BJ (cell line): ENCODE measurements at regions not wholly inside any gene's neighbourhood (a gene's known extent, or its start where the extent isn't known, plus 50 kb on each side); places are given as distances from the start of the nearest gene placed in this dataset.

Source experiments
- CTCF ChIA-PET: fragments of 350-600 bp; formaldehyde crosslinking; extraction: SDS; loops from one replicate; lab custom pipeline; 2021; ENCODE audit warnings: antibody characterized with exemption, inconsistent platforms; lab: Yijun Ruan, JAX
- POLR2A ChIA-PET: fragments of 300-600 bp; sonication (Branson Sonifier 250); formaldehyde crosslinking; extraction: SDS; loops from one replicate; lab custom pipeline; 2021; ENCODE audit warnings: antibody characterized with exemption; lab: Charles Lee
- DNase-seq: peaks from one replicate; pipeline ENCODE4 v3.0.0-alpha.2; 2011; ENCODE audit warnings: low read depth
- H3K27me3 ChIP-seq: 2 replicates; pipeline ENCODE4 v1.6.0; 2011; ENCODE audit warnings: low read length; ENCODE audit not compliant: control insufficient read depth, insufficient read depth
- H3K36me3 ChIP-seq: 2 replicates; pipeline ENCODE4 v1.5.1; 2011; ENCODE audit warnings: low read length; ENCODE audit not compliant: control insufficient read depth, insufficient read depth
- H3K4me3 ChIP-seq: 2 replicates; pipeline ENCODE4 v1.5.1; 2011; ENCODE audit warnings: low read depth, mild to moderate bottlenecking, control low read depth, low read length
- CTCF ChIP-seq: IDR thresholded peaks from 2 replicates; pipeline ENCODE4 v1.5.1; 2011; ENCODE audit warnings: low read depth, mild to moderate bottlenecking, control low read depth, inconsistent platforms, low read length, moderate library complexity; ENCODE audit not compliant: insufficient read depth

DNA sequence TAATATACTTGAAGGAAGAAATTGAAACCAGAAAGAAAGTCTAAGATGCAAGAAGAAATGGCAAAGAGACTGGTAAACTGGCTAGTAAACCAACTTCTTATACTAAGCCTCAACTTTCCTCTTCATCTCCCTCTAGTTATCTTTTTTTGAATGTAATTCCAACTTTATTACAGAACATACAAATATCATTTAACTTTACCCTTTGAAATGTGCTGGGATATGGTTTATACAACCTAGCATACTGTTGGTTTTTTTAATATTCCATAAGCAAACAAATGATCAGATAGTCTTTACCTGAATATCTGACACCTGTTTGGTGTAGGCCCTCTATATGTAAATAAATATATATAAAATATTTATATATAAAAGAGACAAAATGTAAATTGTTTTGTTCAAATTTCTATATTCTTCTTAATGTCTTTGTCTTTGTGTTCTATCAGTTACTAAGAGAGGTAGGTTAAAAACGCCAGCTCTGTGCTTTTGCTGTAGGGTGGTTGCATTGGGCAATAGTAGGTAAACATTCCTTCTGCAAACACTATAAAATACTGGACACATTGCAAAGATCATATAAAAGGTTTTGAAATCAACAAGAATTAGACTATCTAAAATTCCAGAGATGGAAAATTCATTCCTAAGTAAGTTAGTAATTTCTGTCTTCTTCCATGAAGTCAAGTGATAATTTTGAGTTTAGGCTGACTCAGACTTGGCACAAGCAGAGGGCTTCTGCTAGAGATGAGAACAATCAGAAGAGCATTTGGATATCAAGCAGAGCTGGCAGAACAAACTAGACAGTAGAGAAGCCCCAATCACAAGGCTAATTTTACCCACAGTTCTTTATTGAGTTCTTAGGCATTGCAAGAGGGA is 383.3 kb downstream of the RFC3 start:
- no peaks in the 10 kb centered on the region for H3K36me3 ChIP-seq
- no peak overlapping the region for H3K4me3 ChIP-seq
- ChIA-PET CTCF (interaction anchor here (0.7 kb wide), 1 partner anchor 24 kb away, joined by 3 read pairs; no protein-coding TSS in a partner anchor), POLR2A (interaction anchor here (0.5 kb wide), 2 partner anchors 22 to 558 kb away, joined by 3 to 5 read pairs; no protein-coding TSS in a partner anchor)
- DNase-seq = peak; percentile 77
- TF ChIP-seq CTCF = no peak
- no peaks in the 10 kb centered on the region for H3K27me3 ChIP-seq

DNA sequence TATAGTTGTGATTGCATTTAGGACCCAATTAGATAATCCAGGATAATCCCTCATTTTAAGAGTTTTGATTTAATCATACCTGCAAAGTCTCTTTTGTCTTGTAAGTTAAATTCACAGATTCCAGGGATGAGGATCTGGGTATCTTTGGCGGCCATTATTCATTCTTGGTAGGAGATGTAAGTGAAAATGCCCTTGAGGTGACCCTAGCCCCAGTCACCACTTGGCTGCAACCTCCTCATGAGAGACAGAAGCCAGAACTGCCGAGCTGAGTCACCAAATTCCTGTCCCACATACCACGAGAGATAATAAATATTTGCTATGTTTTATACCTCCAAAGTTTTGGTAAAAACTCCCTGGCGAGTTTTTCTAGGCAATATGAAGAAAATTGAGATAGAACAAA is 389.4 kb downstream of the RFC3 start:
- Histone ChIP-seq H3K36me3 (no peaks in the 10 kb centered on the region), H3K4me3 (no peak overlapping the region), H3K27me3 (no peaks in the 10 kb centered on the region)
- DNase-seq = peak; percentile 61
- POLR2A ChIA-PET = interaction anchor here (0.5 to 0.6 kb wide), 2 partner anchors 154 to 228 kb away, joined by 3 read pairs; no protein-coding TSS in a partner anchor
- CTCF ChIA-PET = interaction anchor here (0.5 to 1.2 kb wide), 2 partner anchors 24 to 140 kb away, joined by 3 to 4 read pairs; no protein-coding TSS in a partner anchor
- TF ChIP-seq CTCF = no peak

GRCh38 chr13:34207872-34208271 is 389.9 kb downstream of the RFC3 start:
- H3K27me3 ChIP-seq = no peaks in the 10 kb centered on the region
- POLR2A ChIA-PET = interaction anchor here (0.5 to 0.6 kb wide), 2 partner anchors 153 to 228 kb away, joined by 3 read pairs; no protein-coding TSS in a partner anchor
- TF ChIP-seq CTCF = no peak
- CTCF ChIA-PET = interaction anchor here (0.5 to 1.2 kb wide), 3 partner anchors 8 to 139 kb away, joined by 3 to 4 read pairs (median 3); no protein-coding TSS in a partner anchor
- H3K4me3 ChIP-seq = no peak overlapping the region
- DNase-seq = peak; percentile 4
- H3K36me3 ChIP-seq = no peaks in the 10 kb centered on the region

DNA sequence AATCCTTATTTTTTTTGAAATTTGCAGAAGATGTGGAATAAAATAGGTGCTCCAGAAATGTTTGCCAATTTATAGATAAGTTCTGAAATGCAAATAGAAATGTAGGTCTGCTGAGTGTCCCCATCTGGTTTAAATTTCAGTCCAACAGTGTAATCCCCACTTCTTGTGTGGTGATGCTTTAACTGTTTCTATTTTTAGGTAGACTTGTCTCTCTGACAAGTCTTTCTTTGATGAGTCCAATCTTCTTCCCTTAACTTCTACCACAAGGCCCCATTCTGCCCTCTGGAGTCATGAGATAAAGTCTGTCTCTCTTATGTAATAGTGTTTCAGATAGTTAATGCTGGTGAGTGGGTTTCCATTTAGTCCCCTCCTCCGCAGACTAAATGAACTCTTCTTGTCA is 390.4 kb downstream of the RFC3 start:
- TF ChIP-seq CTCF = no peak
- ChIA-PET CTCF (interaction anchor here (0.6 to 1.2 kb wide), 2 partner anchors 8 to 139 kb away, joined by 3 to 4 read pairs; no protein-coding TSS in a partner anchor), POLR2A (no interaction called here)
- Histone ChIP-seq H3K36me3 (no peaks in the 10 kb centered on the region), H3K4me3 (no peak overlapping the region), H3K27me3 (no peaks in the 10 kb centered on the region)
- peak; percentile 37 for DNase-seq

DNA sequence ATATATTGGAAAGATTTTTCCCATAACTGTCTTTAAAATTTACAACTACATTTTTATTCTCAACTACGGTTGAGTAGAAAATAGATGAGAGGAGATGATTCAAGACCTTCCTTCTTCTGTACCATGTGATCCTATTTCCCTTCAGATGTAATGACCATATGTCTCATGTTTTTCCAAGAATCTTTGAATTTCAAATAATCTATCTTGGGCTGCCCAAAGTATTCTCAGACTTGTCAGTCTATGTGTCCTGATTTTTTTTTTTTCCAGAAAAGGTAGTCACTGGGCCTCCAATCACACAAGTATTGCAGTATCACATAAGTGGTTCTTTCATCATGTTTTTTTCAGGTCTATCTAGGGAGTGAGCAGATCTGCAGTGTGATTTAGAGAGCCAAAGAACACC is 392.4 kb downstream of the RFC3 start:
- no peak overlapping the region for H3K4me3 ChIP-seq
- no peaks in the 10 kb centered on the region for H3K27me3 ChIP-seq
- no peak for DNase-seq
- H3K36me3 ChIP-seq = no peaks in the 10 kb centered on the region
- CTCF ChIA-PET = no interaction called here
- POLR2A ChIA-PET = no interaction called here
- no peak for TF ChIP-seq CTCF
